SU-DHL-6 (cell line): ENCODE measurements at regions not wholly inside any gene's neighbourhood (a gene's known extent, or its start where the extent isn't known, plus 50 kb on each side); places are given as distances from the start of the nearest gene placed in this dataset.

Source experiments
- CTCF ChIP-seq: fragments of 200-600 bp; sonication (generic); IDR thresholded peaks from one replicate; pipeline ENCODE4 v1.5.1; 2017; ENCODE audit warnings: antibody characterized with exemption, mild to moderate bottlenecking, low read length, moderate library complexity; ENCODE audit not compliant: insufficient read depth, poor library complexity, severe bottlenecking
- EZH2phosphoT487 ChIP-seq: fragments of 200-600 bp; sonication (generic), shearing (Covaris generic); conservative IDR thresholded peaks from 2 replicates; pipeline ENCODE4 v1.6.1; 2018; ENCODE audit warnings: mild to moderate bottlenecking, antibody characterized with exemption, low read length, moderate library complexity, mixed read lengths

GRCh38 chr5:117456866-117457470 lies 882.3 kb upstream of the SEMA6A start:
- TF ChIP-seq CTCF (no peak), EZH2phosphoT487 (no peak)
